ENCODE measurements at regions not wholly inside any gene's neighbourhood (a gene's known extent, or its start where the extent isn't known, plus 50 kb on each side); places are given as distances from the start of the nearest gene placed in this dataset.

DNA sequence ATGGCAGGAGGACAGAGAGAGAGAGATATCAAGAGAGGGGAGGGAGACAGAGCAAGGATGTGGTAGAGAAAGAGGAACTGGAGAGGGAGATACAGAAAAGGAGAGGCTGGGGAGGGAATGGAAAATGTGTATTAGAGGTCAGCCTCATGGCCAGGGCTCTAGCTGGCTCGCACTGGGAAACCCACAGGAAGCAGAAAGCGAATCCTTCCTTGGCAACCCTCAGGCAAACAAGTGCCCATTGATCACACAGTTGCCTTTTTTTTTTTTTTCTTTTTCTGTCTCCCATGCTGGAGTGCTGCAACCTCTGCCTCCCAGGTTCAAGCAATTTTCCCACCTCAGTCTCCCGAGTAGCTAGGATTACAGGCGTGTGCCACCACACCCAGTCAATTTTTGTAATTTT lies 391.2 kb downstream of the TYW1 start:
- no peak for ATAC-seq
- intact Hi-C loops (cut with DNase I), result no loop called here
- Histone ChIP-seq H3K4me3 (no peak overlapping the region), H3K27ac (no peak overlapping the region), H3K4me1 (no peaks in the 10 kb centered on the region), H3K36me3 (no peaks in the 10 kb centered on the region), H3K9me3 (no peaks in the 10 kb centered on the region), H3K27me3 (peaks cover 0 to 6% (median 0%) of the 10 kb centered on the region in 9 donors)
- no peak for TF ChIP-seq CTCF (IDR thresholded peaks at IDR 0.05)
- no peak for TF ChIP-seq POLR2A (IDR thresholded peaks at IDR 0.05)
- WGBS, 4 donors, result 66 to 80% (median 77%) methylated on average over 4 of the region's 4 CpGs
- DNase-seq, result no peak

DNA sequence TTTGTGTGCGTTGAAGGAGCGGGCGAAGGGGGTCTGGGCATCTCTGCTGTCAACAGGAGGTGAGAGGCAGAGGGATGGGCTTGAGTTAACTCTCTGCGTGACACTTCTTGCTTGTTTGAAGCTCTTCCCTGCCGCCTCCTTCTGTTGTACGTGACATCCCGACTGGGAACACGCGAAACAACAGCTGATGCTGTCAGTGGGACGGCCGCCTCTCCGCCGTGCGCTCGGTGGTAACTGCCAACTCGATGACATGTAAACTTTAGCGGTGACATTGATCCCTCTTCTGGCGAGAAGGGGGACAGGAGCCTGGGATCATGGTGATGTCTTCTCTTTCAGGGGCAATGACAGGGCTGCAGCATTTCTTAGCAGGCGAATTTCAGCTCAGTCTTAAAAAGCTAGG lies 394.5 kb downstream of the TYW1 start:
- TF ChIP-seq CTCF (IDR thresholded peaks at IDR 0.05), result no peak
- no peak for TF ChIP-seq POLR2A (IDR thresholded peaks at IDR 0.05)
- WGBS, 4 donors, result 64 to 69% (median 64%) methylated on average over 19 of the region's 19 CpGs
- no peak for DNase-seq
- no peaks in the 10 kb centered on the region for H3K9me3 ChIP-seq
- H3K27ac ChIP-seq, result no peak overlapping the region
- ATAC-seq, result no peak
- no peaks in the 10 kb centered on the region for H3K4me1 ChIP-seq
- no peak overlapping the region for H3K4me3 ChIP-seq
- intact Hi-C loops (cut with DNase I), result no loop called here
- H3K27me3 ChIP-seq, result peaks cover 0 to 6% (median 0%) of the 10 kb centered on the region in 9 donors
- H3K36me3 ChIP-seq, result no peaks in the 10 kb centered on the region

DNA sequence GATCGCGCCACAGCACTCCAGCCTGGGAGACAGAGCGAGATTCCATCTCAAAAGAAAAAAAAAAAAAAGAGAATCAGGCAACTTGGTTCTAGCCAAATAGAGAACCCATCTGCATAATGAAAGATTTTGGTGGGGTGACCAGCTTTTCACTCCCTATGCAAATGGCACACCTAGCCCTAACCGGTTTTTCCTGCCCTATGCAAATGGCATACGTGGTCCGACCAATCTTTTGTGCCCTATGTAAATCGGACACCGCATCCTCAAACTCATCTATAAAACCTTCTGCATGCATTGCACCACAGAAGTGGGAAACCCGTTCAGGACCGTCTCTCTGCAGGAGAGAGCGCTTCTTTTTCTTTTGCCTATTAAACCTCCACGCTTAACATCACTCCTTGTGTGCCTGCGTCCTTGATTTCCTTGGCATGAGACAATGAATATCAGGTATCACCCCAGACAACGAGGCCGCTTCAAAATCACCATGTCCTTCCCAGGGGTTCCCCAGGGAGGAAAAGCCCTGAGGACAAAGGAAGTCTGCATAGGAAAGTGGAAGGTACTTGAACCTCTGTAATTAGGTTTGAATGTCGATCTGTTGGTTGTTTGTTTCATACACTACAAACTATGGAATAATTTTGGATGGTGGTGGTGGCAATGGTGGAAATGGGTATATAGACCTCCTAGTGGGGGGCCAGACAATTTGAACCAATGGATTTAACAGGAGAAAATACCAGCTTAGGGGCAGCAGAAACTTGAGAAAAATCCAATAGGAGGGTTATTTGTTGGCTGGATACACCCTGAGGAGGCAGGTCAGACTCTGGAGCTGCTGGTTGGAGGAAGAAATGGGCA lies 396.2 kb downstream of the TYW1 start:
- intact Hi-C loops (cut with DNase I), result no loop called here
- Histone ChIP-seq H3K36me3 (no peaks in the 10 kb centered on the region), H3K27me3 (peaks cover 0 to 6% (median 0%) of the 10 kb centered on the region in 9 donors), H3K4me1 (no peaks in the 10 kb centered on the region), H3K4me3 (no peak overlapping the region), H3K27ac (no peak overlapping the region), H3K9me3 (peaks cover 0 to 2% (median under 1%) of the 10 kb centered on the region in 12 donors)
- TF ChIP-seq POLR2A (IDR thresholded peaks at IDR 0.05) (no peak), CTCF (IDR thresholded peaks at IDR 0.05) (no peak)
- WGBS, 4 donors, result 57 to 73% (median 67%) methylated on average over 16 of the region's 16 CpGs
- ATAC-seq (no peak), DNase-seq (no peak)

- no peaks in the 10 kb centered on the region for H3K36me3 ChIP-seq
- peaks cover 0 to 6% (median 0%) of the 10 kb centered on the region in 9 donors for H3K27me3 ChIP-seq
- intact Hi-C loops (cut with DNase I), result no loop called here
- WGBS, 4 donors, result 37 to 58% (median 42%) methylated on average over 1 of the region's 1 CpG
- H3K9me3 ChIP-seq, result peaks cover 0 to 9% (median 3%) of the 10 kb centered on the region in 12 donors
- no peak for ATAC-seq
- H3K27ac ChIP-seq, result no peak overlapping the region
- no peak for TF ChIP-seq CTCF (IDR thresholded peaks at IDR 0.05)
- no peak for TF ChIP-seq POLR2A (IDR thresholded peaks at IDR 0.05)
- DNase-seq, result no peak
- no peak overlapping the region for H3K4me3 ChIP-seq
- H3K4me1 ChIP-seq, result no peaks in the 10 kb centered on the region
Measured at GRCh38 chr7:67393903-67394302, 397.3 kb downstream of the TYW1 start.
